A549 (cell line): ENCODE measurements at regions not wholly inside any gene's neighbourhood (a gene's known extent, or its start where the extent isn't known, plus 50 kb on each side); places are given as distances from the start of the nearest gene placed in this dataset.

Experiments used
- ATAC-seq, 2 experiments: fragments of 200-7000 bp in 1 of 2; fragments of >200 bp in 1 of 2; cut with Nextera tagmentation in 1 of 2; cut with Tn5 transposase in 1 of 2; 3 replicates each; pipeline versions ENCODE4 v1.8.0 to v1.9.1; 2018 to 2020; ENCODE audit warnings: mild to moderate bottlenecking in 1 of 2, moderate library complexity in 1 of 2
- CTCF ChIA-PET: fragments of 300-600 bp; sonication (Branson Sonifier 250); formaldehyde crosslinking; extraction: SDS; loops from one replicate; lab custom pipeline; 2021; ENCODE audit warnings: antibody characterized with exemption, inconsistent platforms; lab: Yijun Ruan, JAX
- POLR2A ChIA-PET: fragments of 350-600 bp; formaldehyde crosslinking; extraction: SDS; loops from one replicate; lab custom pipeline; 2021; ENCODE audit warnings: antibody characterized with exemption, inconsistent platforms; lab: Yijun Ruan, JAX
- DNase-seq, 2 experiments: peaks; one replicate each; pipeline versions ENCODE4 v3.0.0 to v3.0.0-alpha.2; 2011 to 2016; ENCODE audit warnings: low read depth in 1 of 2, low spot score in 1 of 2
- FAIRE-seq: peaks from 2 replicates; lab custom pipeline; 2011; peaks lifted over from hg19 to GRCh38; lab: Jason Lieb, UNC
- H3K27ac ChIP-seq, 2 experiments: fragments of >200 bp; sonication (Bioruptor Twin); formaldehyde crosslinking; 3 replicates each; pipeline ENCODE4 v1.5.1; 2016 to 2017
- H3K4me1 ChIP-seq: fragments of >200 bp; sonication (Bioruptor Twin); formaldehyde crosslinking; 3 replicates; pipeline ENCODE4 v1.6.1; 2016
- H3K4me2 ChIP-seq: fragments of >200 bp; sonication (Bioruptor Twin); formaldehyde crosslinking; 3 replicates; pipeline ENCODE4 v1.6.1; 2016
- H3K4me3 ChIP-seq: fragments of >200 bp; sonication (Bioruptor Twin); formaldehyde crosslinking; 3 replicates; pipeline ENCODE4 v1.5.1; 2016
- H3K9me3 ChIP-seq: fragments of >200 bp; sonication (Bioruptor Twin); formaldehyde crosslinking; 3 replicates; pipeline ENCODE4 v1.6.1; 2016
- CHD4 ChIP-seq: fragments of 200-600 bp; sonication (generic); IDR thresholded peaks from 2 replicates; pipeline ENCODE4 v1.6.1; 2016; ENCODE audit warnings: antibody characterized with exemption, mild to moderate bottlenecking, borderline replicate concordance
- FOSB ChIP-seq: fragments of 250-450 bp; sonication (Bioruptor Pico); IDR thresholded peaks from 2 replicates; pipeline ENCODE4 v1.5.0; 2020; ENCODE audit warnings: mild to moderate bottlenecking, moderate library complexity
- GATA3 ChIP-seq: IDR thresholded peaks from 2 replicates; pipeline ENCODE4 v1.6.1; 2012; ENCODE audit warnings: borderline replicate concordance
- HES2 ChIP-seq: fragments of >200 bp; sonication (Bioruptor Twin); formaldehyde crosslinking; IDR thresholded peaks from 2 replicates; pipeline ENCODE4 v1.6.1; 2016
- JUN ChIP-seq, 2 experiments: fragments of >200 bp; sonication (Bioruptor Twin); formaldehyde crosslinking; IDR thresholded peaks; 2 replicates in 1 of 2; 3 replicates in 1 of 2; pipeline ENCODE4 v1.6.1; 2016 to 2017
- JUNB ChIP-seq: fragments of >200 bp; sonication (Bioruptor Twin); formaldehyde crosslinking; IDR thresholded peaks from 2 replicates; pipeline ENCODE4 v1.6.1; 2016
- KDM1A ChIP-seq: fragments of 200-600 bp; sonication (generic); IDR thresholded peaks from 2 replicates; pipeline ENCODE4 v1.6.1; 2016; ENCODE audit warnings: low read depth, mild to moderate bottlenecking
- KDM5A ChIP-seq: fragments of 200-600 bp; sonication (generic); IDR thresholded peaks from 2 replicates; pipeline ENCODE4 v1.6.1; 2016; ENCODE audit warnings: antibody characterized with exemption, mild to moderate bottlenecking
- NPAS2 ChIP-seq: fragments of 250-450 bp; sonication (Bioruptor Pico); IDR thresholded peaks from 2 replicates; pipeline ENCODE4 v1.8.0; 2022; ENCODE audit warnings: mild to moderate bottlenecking, moderate library complexity, borderline replicate concordance
- NR3C1 ChIP-seq: fragments of >200 bp; sonication (Bioruptor Twin); formaldehyde crosslinking; IDR thresholded peaks from 3 replicates; pipeline ENCODE4 v1.6.1; 2017
- PHF8 ChIP-seq: fragments of 200-600 bp; sonication (generic); IDR thresholded peaks from 2 replicates; pipeline ENCODE4 v1.6.1; 2016; ENCODE audit warnings: low read depth, mild to moderate bottlenecking, antibody characterized with exemption, moderate library complexity, borderline replicate concordance
- RCOR1 ChIP-seq: fragments of 150-350 bp; IDR thresholded peaks from 2 replicates; pipeline ENCODE4 v1.6.1; 2014; ENCODE audit warnings: antibody characterized with exemption, low read length, low read depth
- RFX5 ChIP-seq: fragments of 450-650 bp; IDR thresholded peaks from 2 replicates; pipeline ENCODE4 v1.7.1; 2014; ENCODE audit warnings: antibody characterized with exemption, mild to moderate bottlenecking, moderate library complexity
- RNF2 ChIP-seq: fragments of 200-600 bp; sonication (generic); IDR thresholded peaks from 2 replicates; pipeline ENCODE4 v1.6.1; 2016; ENCODE audit warnings: low read depth, mild to moderate bottlenecking, antibody characterized with exemption, moderate library complexity, borderline replicate concordance
- SMC3 ChIP-seq: fragments of >200 bp; sonication (Bioruptor Twin); formaldehyde crosslinking; IDR thresholded peaks from 3 replicates; pipeline ENCODE4 v1.6.1; 2018; ENCODE audit warnings: inconsistent platforms
- SREBF2 ChIP-seq: fragments of 450-650 bp; IDR thresholded peaks from 2 replicates; pipeline ENCODE4 v1.6.1; 2014; ENCODE audit warnings: mild to moderate bottlenecking, moderate library complexity
- WGBS: methylation state at CpG from one replicate; pipeline ENCODE4 v1.1.6; 2017; ENCODE audit errors: missing lambda C conversion rate; 5-methylcytosine and 5-hydroxymethylcytosine counted together
- TF ChIP-seq, protein P1 (sequence below): fragments of >200 bp; sonication (Bioruptor Twin); formaldehyde crosslinking; IDR thresholded peaks from 3 replicates; pipeline ENCODE4 v1.5.1; 2016
- TF ChIP-seq, protein P2 (sequence below): fragments of 250-450 bp; sonication (Bioruptor Pico); IDR thresholded peaks from 2 replicates; pipeline ENCODE4 v1.5.0; 2021; ENCODE audit warnings: mild to moderate bottlenecking, moderate library complexity, borderline replicate concordance
- TF ChIP-seq, protein P3 (sequence below): fragments of >200 bp; sonication (Bioruptor Twin); formaldehyde crosslinking; IDR thresholded peaks from 3 replicates; pipeline ENCODE4 v1.6.1; 2016
- TF ChIP-seq, protein P4 (sequence below): fragments of 250-450 bp; sonication (Bioruptor Pico); IDR thresholded peaks from 2 replicates; pipeline ENCODE4 v1.5.0; 2020; ENCODE audit warnings: low read depth, mild to moderate bottlenecking, moderate library complexity

GRCh38 chr12:114192013-114192412 is 213.9 kb downstream of the TBX5 start:
- POLR2A ChIA-PET: no interaction called here
- FAIRE-seq: no peak
- CTCF ChIA-PET: no interaction called here
- no peak overlapping the region for H3K27ac ChIP-seq
- no peaks in the 10 kb centered on the region for H3K9me3 ChIP-seq
- TF ChIP-seq CHD4 (no peak), RCOR1 (no peak), JUNB (no peak), PHF8 (no peak), HES2 (no peak), KDM1A (no peak), RNF2 (no peak), FOSB (no peak), RFX5 (no peak), JUN (IDR thresholded peaks at IDR 0.05) (no peak), SMC3 (no peak), SREBF2 (no peak), NPAS2 (CRISPR knock-in tag) (no peak), KDM5A (no peak), NR3C1 (no peak)
- TF ChIP-seq, protein P1, sequence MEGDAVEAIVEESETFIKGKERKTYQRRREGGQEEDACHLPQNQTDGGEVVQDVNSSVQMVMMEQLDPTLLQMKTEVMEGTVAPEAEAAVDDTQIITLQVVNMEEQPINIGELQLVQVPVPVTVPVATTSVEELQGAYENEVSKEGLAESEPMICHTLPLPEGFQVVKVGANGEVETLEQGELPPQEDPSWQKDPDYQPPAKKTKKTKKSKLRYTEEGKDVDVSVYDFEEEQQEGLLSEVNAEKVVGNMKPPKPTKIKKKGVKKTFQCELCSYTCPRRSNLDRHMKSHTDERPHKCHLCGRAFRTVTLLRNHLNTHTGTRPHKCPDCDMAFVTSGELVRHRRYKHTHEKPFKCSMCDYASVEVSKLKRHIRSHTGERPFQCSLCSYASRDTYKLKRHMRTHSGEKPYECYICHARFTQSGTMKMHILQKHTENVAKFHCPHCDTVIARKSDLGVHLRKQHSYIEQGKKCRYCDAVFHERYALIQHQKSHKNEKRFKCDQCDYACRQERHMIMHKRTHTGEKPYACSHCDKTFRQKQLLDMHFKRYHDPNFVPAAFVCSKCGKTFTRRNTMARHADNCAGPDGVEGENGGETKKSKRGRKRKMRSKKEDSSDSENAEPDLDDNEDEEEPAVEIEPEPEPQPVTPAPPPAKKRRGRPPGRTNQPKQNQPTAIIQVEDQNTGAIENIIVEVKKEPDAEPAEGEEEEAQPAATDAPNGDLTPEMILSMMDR: no peak
- TF ChIP-seq, protein P2, sequence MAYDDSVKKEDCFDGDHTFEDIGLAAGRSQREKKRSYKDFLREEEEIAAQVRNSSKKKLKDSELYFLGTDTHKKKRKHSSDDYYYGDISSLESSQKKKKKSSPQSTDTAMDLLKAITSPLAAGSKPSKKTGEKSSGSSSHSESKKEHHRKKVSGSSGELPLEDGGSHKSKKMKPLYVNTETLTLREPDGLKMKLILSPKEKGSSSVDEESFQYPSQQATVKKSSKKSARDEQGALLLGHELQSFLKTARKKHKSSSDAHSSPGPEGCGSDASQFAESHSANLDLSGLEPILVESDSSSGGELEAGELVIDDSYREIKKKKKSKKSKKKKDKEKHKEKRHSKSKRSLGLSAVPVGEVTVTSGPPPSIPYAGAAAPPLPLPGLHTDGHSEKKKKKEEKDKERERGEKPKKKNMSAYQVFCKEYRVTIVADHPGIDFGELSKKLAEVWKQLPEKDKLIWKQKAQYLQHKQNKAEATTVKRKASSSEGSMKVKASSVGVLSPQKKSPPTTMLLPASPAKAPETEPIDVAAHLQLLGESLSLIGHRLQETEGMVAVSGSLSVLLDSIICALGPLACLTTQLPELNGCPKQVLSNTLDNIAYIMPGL (CRISPR knock-in tag): no peak
- TF ChIP-seq, protein P3, sequence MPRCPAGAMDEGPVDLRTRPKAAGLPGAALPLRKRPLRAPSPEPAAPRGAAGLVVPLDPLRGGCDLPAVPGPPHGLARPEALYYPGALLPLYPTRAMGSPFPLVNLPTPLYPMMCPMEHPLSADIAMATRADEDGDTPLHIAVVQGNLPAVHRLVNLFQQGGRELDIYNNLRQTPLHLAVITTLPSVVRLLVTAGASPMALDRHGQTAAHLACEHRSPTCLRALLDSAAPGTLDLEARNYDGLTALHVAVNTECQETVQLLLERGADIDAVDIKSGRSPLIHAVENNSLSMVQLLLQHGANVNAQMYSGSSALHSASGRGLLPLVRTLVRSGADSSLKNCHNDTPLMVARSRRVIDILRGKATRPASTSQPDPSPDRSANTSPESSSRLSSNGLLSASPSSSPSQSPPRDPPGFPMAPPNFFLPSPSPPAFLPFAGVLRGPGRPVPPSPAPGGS: no peak
- TF ChIP-seq, protein P4, sequence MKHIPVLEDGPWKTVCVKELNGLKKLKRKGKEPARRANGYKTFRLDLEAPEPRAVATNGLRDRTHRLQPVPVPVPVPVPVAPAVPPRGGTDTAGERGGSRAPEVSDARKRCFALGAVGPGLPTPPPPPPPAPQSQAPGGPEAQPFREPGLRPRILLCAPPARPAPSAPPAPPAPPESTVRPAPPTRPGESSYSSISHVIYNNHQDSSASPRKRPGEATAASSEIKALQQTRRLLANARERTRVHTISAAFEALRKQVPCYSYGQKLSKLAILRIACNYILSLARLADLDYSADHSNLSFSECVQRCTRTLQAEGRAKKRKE (CRISPR knock-in tag): no peak
- no peaks in the 10 kb centered on the region for H3K4me1 ChIP-seq
- H3K4me3 ChIP-seq: no peak overlapping the region
- WGBS: 1% methylated on average over 4 of the region's 4 CpGs
- no peak for DNase-seq
- no peak for ATAC-seq
- no peak overlapping the region for H3K4me2 ChIP-seq

DNA sequence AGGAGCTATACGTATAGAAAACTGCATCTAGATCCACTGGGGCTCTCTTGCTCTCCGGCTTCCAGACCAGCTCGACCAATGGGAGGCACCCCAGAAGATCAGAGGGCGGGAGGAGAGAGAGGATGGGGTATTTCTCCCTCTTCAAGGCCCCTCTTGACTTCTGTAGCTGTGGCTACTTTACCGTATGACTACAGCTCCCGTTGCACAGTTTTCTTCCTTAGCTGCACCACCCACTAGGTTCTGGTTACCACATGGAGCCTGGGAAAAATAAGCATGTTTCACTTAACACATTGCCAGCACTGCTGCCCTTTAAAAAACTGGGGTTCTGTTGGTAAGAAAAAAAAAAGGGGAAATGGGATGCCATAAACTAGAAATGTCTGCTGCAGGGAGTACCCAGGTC is 214.4 kb downstream of the TBX5 start:
- ChIA-PET CTCF (interaction anchor here (1.2 kb wide), 1 partner anchor 25 kb away, joined by 7 read pairs; no protein-coding TSS in a partner anchor), POLR2A (no interaction called here)
- Histone ChIP-seq H3K4me3 (no peak overlapping the region), H3K4me2 (no peak overlapping the region), H3K9me3 (no peaks in the 10 kb centered on the region), H3K27ac (no peak overlapping the region), H3K4me1 (no peaks in the 10 kb centered on the region)
- 1% methylated on average over 6 of the region's 6 CpGs for WGBS
- no peak for DNase-seq
- no peak for ATAC-seq
- FAIRE-seq: no peak
- TF ChIP-seq GATA3: no peak
